ENCODE measurements at regions not wholly inside any gene's neighbourhood (a gene's known extent, or its start where the extent isn't known, plus 50 kb on each side); places are given as distances from the start of the nearest gene placed in this dataset.

DNA sequence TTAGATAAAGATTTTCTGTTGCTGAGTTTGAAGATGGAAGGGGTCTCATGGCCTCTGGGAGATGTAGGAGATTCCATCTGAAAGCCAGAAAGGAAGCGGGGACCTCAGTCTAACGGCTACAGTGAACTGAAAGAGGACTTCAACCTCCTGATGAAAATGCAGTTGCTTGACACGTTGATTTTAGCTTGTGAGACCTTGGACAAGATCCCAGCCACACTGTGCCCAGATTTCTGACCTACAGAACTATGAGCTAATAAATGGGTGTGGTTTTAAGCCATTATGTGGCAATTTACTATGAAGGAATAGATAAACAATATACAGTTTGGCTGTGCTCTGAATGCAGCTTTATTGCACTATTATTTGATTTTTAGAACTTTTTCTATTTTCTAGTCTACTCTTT is 342.3 kb upstream of the SEMA3D start:
- TF ChIP-seq, protein P1, sequence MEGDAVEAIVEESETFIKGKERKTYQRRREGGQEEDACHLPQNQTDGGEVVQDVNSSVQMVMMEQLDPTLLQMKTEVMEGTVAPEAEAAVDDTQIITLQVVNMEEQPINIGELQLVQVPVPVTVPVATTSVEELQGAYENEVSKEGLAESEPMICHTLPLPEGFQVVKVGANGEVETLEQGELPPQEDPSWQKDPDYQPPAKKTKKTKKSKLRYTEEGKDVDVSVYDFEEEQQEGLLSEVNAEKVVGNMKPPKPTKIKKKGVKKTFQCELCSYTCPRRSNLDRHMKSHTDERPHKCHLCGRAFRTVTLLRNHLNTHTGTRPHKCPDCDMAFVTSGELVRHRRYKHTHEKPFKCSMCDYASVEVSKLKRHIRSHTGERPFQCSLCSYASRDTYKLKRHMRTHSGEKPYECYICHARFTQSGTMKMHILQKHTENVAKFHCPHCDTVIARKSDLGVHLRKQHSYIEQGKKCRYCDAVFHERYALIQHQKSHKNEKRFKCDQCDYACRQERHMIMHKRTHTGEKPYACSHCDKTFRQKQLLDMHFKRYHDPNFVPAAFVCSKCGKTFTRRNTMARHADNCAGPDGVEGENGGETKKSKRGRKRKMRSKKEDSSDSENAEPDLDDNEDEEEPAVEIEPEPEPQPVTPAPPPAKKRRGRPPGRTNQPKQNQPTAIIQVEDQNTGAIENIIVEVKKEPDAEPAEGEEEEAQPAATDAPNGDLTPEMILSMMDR (IDR thresholded peaks at IDR 0.05) = no peak
- TF ChIP-seq POLR2A (IDR thresholded peaks at IDR 0.05) (no peak), POLR2AphosphoS5 (IDR thresholded peaks at IDR 0.05) (no peak), EP300 (IDR thresholded peaks at IDR 0.05) (no peak)
